ENCODE measurements at regions not wholly inside any gene's neighbourhood (a gene's known extent, or its start where the extent isn't known, plus 50 kb on each side); places are given as distances from the start of the nearest gene placed in this dataset.

- Histone ChIP-seq H3K4me1 (no peaks in the 10 kb centered on the region), H3K36me3 (no peaks in the 10 kb centered on the region), H3K9me3 (peaks cover 0 to 5% of the 10 kb centered on the region in 2 donors), H3K4me3 (no peak overlapping the region), H3K27ac (no peak overlapping the region), H3K27me3 (no peaks in the 10 kb centered on the region)
- intact Hi-C loops (cut with DNase I; ENCODE audit: low total_unique reads) = no loop called here
- TF ChIP-seq POLR2AphosphoS5 (IDR thresholded peaks at IDR 0.05) = no peak
- no peak for TF ChIP-seq CTCF (IDR thresholded peaks at IDR 0.05)
- TF ChIP-seq POLR2A (IDR thresholded peaks at IDR 0.05) = no peak
- no peak for DNase-seq (ENCODE audit: low spot score in 2 of 2)
These were observed 55.1 kb upstream of the LAMA2 start for GRCh38 chr6:128827675-128828464.

- Histone ChIP-seq H3K4me3 (no peak overlapping the region), H3K9me3 (peaks cover 0 to 5% of the 10 kb centered on the region in 2 donors), H3K4me1 (no peaks in the 10 kb centered on the region), H3K27me3 (no peaks in the 10 kb centered on the region), H3K27ac (no peak overlapping the region), H3K36me3 (no peaks in the 10 kb centered on the region)
- DNase-seq (ENCODE audit: low spot score in 2 of 2) = no peak
- no peak for TF ChIP-seq POLR2A (IDR thresholded peaks at IDR 0.05)
- no peak for TF ChIP-seq CTCF (IDR thresholded peaks at IDR 0.05)
- no peak for TF ChIP-seq POLR2AphosphoS5 (IDR thresholded peaks at IDR 0.05)
- intact Hi-C loops (cut with DNase I; ENCODE audit: low total_unique reads) = no loop called here
These were observed 56.3 kb upstream of the LAMA2 start for GRCh38 chr6:128826606-128827005.

GRCh38 chr6:128822271-128822670, 60.7 kb upstream of the LAMA2 start:
- Histone ChIP-seq H3K9me3 (no peaks in the 10 kb centered on the region), H3K36me3 (no peaks in the 10 kb centered on the region), H3K4me1 (no peaks in the 10 kb centered on the region), H3K4me3 (no peak overlapping the region), H3K27ac (no peak overlapping the region), H3K27me3 (no peaks in the 10 kb centered on the region)
- no peak for DNase-seq (ENCODE audit: low spot score in 2 of 2)
- intact Hi-C loops (cut with DNase I; ENCODE audit: low total_unique reads) = no loop called here
- TF ChIP-seq POLR2A (IDR thresholded peaks at IDR 0.05) (no peak), POLR2AphosphoS5 (IDR thresholded peaks at IDR 0.05) (no peak), CTCF (IDR thresholded peaks at IDR 0.05) (no peak)

GRCh38 chr6:128821116-128821515, 61.8 kb upstream of the LAMA2 start:
- H3K27me3 ChIP-seq = no peaks in the 10 kb centered on the region
- H3K36me3 ChIP-seq = no peaks in the 10 kb centered on the region
- H3K9me3 ChIP-seq = no peaks in the 10 kb centered on the region
- H3K4me1 ChIP-seq = no peaks in the 10 kb centered on the region
- intact Hi-C loops (cut with DNase I; ENCODE audit: low total_unique reads) = no loop called here
- TF ChIP-seq CTCF (IDR thresholded peaks at IDR 0.05) (no peak), POLR2AphosphoS5 (IDR thresholded peaks at IDR 0.05) (no peak), POLR2A (IDR thresholded peaks at IDR 0.05) (no peak)
- no peak overlapping the region for H3K27ac ChIP-seq
- no peak for DNase-seq (ENCODE audit: low spot score in 2 of 2)
- H3K4me3 ChIP-seq = no peak overlapping the region

- no peak for TF ChIP-seq POLR2A (IDR thresholded peaks at IDR 0.05)
- no peak for DNase-seq (ENCODE audit: low spot score in 2 of 2)
- H3K36me3 ChIP-seq = no peaks in the 10 kb centered on the region
- no peaks in the 10 kb centered on the region for H3K4me1 ChIP-seq
- intact Hi-C loops (cut with DNase I; ENCODE audit: low total_unique reads) = no loop called here
- no peaks in the 10 kb centered on the region for H3K27me3 ChIP-seq
- H3K9me3 ChIP-seq = no peaks in the 10 kb centered on the region
- H3K4me3 ChIP-seq = no peak overlapping the region
- no peak overlapping the region for H3K27ac ChIP-seq
These were observed 74.1 kb upstream of the LAMA2 start for GRCh38 chr6:128808856-128809255.

Data from breast epithelium (tissue), 4 donors.